Esophagus muscularis mucosa (tissue), 3 donors: ENCODE measurements at regions not wholly inside any gene's neighbourhood (a gene's known extent, or its start where the extent isn't known, plus 50 kb on each side); places are given as distances from the start of the nearest gene placed in this dataset.

Source experiments
- POLR2A ChIP-seq: fragments of 450-650 bp; IDR thresholded peaks from one replicate; pipeline ENCODE4 v1.6.1; 2017; ENCODE audit warnings: antibody characterized with exemption, moderate library complexity, mild to moderate bottlenecking, low read depth
- TF ChIP-seq, protein P1 (sequence below), 3 experiments: fragments of 200-600 bp in 2 of 3; fragments of 450-650 bp in 1 of 3; sonication (generic) in 2 of 3; IDR thresholded peaks; one replicate each; pipeline ENCODE4 v1.5.1; 2017 to 2019; ENCODE audit warnings: antibody characterized with exemption in 3 of 3, mild to moderate bottlenecking in 2 of 3, moderate library complexity in 1 of 3

DNA sequence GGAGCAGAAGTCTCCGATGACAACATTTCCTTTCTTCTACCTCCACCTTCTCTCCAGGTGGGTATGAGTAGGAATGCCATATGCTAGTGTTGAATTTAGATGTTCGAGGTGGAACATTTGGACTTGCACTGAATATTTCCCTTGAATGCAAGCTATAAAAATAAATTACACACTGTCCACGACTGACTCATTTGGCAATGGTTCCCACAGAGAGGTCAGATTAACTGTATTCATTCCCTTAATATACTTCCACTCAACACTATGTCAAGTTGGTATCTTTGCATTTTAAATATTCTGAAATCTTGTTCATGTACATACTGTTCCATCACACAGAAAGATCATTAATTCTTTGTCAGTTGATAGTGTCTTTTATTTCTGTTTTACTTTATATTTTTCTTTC, 222.6 kb upstream of the PIK3R1 start:
- no peak for TF ChIP-seq POLR2A
- TF ChIP-seq, protein P1, sequence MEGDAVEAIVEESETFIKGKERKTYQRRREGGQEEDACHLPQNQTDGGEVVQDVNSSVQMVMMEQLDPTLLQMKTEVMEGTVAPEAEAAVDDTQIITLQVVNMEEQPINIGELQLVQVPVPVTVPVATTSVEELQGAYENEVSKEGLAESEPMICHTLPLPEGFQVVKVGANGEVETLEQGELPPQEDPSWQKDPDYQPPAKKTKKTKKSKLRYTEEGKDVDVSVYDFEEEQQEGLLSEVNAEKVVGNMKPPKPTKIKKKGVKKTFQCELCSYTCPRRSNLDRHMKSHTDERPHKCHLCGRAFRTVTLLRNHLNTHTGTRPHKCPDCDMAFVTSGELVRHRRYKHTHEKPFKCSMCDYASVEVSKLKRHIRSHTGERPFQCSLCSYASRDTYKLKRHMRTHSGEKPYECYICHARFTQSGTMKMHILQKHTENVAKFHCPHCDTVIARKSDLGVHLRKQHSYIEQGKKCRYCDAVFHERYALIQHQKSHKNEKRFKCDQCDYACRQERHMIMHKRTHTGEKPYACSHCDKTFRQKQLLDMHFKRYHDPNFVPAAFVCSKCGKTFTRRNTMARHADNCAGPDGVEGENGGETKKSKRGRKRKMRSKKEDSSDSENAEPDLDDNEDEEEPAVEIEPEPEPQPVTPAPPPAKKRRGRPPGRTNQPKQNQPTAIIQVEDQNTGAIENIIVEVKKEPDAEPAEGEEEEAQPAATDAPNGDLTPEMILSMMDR (IDR thresholded peaks at IDR 0.05) = no peak
